ENCODE measurements at regions not wholly inside any gene's neighbourhood (a gene's known extent, or its start where the extent isn't known, plus 50 kb on each side); places are given as distances from the start of the nearest gene placed in this dataset.

DNA sequence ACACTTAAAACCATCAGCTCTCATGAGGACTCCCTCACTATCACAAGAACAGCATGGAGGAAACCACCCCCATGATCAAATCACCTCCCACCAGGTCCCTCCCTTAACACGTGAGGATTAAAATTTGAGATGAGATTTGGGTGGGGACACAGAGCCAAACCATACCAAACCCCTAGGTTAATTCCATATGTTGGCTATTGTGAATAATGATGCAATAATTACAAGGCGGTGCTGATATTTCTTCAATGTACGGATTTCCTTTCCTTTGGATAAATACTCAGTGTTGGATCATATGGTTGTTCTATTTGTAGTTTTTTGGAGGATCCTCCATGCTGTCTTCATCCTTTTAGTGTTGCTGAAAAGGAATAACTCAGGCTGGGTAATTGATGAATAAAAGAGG, 652.1 kb upstream of the PKDCC start:
- TF ChIP-seq, protein P1, sequence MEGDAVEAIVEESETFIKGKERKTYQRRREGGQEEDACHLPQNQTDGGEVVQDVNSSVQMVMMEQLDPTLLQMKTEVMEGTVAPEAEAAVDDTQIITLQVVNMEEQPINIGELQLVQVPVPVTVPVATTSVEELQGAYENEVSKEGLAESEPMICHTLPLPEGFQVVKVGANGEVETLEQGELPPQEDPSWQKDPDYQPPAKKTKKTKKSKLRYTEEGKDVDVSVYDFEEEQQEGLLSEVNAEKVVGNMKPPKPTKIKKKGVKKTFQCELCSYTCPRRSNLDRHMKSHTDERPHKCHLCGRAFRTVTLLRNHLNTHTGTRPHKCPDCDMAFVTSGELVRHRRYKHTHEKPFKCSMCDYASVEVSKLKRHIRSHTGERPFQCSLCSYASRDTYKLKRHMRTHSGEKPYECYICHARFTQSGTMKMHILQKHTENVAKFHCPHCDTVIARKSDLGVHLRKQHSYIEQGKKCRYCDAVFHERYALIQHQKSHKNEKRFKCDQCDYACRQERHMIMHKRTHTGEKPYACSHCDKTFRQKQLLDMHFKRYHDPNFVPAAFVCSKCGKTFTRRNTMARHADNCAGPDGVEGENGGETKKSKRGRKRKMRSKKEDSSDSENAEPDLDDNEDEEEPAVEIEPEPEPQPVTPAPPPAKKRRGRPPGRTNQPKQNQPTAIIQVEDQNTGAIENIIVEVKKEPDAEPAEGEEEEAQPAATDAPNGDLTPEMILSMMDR (IDR thresholded peaks at IDR 0.05; ENCODE audit: insufficient read depth, low read length), result no peak
- TF ChIP-seq REST (IDR thresholded peaks at IDR 0.05; ENCODE audit: insufficient replicate concordance, low read depth) (no peak), POLR2AphosphoS5 (IDR thresholded peaks at IDR 0.05; ENCODE audit: low read depth) (no peak), GABPA (IDR thresholded peaks at IDR 0.05; ENCODE audit: low read depth) (no peak), SPI1 (IDR thresholded peaks at IDR 0.05; ENCODE audit: borderline replicate concordance, low read depth) (no peak)

All from HL-60 (cell line).